ENCODE measurements at regions not wholly inside any gene's neighbourhood (a gene's known extent, or its start where the extent isn't known, plus 50 kb on each side); places are given as distances from the start of the nearest gene placed in this dataset.

DNA sequence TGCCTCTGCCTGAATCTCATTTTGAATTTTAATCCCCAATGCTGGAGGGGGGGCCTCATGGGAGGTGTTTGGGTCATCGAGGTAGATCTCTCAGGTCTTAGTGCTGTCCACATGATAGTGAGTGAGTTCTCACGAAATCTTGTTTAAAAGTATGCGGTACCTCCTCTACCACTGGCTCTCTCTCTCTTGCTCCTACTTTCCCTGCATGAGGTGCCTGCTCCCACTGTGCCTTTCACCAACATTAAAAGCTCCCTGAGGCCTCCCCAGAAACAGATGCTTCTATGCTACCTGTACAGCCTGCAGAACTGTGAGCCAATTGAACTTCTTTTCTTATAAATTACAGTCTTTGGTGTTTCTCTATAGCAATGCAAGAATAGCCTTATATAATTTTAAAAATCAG is 560.7 kb upstream of the CPEB2 start:
- H3K27ac Mint-ChIP-seq: no peak overlapping the region

DNA sequence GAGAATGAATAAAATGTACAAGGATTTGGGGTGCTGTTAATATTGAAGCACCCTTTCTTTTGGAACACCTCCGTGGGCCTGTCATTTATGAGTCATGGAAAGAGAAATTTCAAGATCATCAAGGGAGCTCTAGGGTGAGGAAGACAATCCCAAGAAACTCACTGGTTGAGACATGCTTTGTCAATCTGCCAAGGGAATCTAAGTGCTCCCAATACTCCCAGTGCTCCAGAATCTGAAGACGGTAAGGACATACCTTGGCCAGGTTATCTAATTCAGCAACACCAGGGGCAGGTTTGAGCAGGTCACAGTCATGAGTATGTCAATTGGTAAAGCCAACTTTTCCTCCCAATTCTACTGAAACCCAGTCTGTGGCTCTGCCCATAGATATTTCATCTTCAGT is 556.4 kb upstream of the CPEB2 start:
- Mint-ChIP-seq H3K9me3 (peaks cover 0 to 7% (median 4%) of the 10 kb centered on the region in 7 donors), H3K4me1 (no peaks in the 10 kb centered on the region), H3K27me3 (no peaks in the 10 kb centered on the region), H3K27ac (no peak overlapping the region), H3K4me3 (no peak overlapping the region), H3K36me3 (no peaks in the 10 kb centered on the region)
- ATAC-seq (ENCODE audit: low read depth in 2 of 2) (no peak), DNase-seq (no peak)

More for the DNA sequence above, 560.7 kb upstream of the CPEB2 start:
- Mint-ChIP-seq H3K4me3 (peak overlapping the region in 1 of 8 donors; percentile 55), H3K27me3 (no peaks in the 10 kb centered on the region), H3K9me3 (peaks cover 0 to 7% (median 2%) of the 10 kb centered on the region in 7 donors), H3K36me3 (no peaks in the 10 kb centered on the region), H3K4me1 (no peaks in the 10 kb centered on the region)
- ATAC-seq (ENCODE audit: low read depth in 2 of 2) (no peak), DNase-seq (no peak)

DNA sequence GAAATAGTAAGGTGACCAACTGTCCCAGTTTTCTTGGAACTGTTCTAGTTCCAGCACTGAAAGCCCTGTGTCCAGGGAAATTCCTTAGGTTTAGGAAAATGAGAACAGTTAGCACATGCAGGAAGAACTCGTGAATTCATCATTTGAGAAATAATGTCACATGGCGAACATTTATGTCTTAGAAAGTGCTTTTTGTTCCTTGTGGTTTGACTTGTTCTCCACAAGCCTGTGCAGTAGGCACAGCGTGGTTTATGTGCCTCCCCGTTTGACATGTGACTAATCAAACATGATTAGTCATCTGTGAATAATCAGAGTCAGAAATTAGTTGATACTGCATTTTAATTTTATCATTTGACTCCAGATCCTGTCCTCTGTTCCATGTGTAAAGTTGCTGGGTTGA is 556.0 kb upstream of the CPEB2 start:
- H3K27me3 Mint-ChIP-seq: no peaks in the 10 kb centered on the region

DNA sequence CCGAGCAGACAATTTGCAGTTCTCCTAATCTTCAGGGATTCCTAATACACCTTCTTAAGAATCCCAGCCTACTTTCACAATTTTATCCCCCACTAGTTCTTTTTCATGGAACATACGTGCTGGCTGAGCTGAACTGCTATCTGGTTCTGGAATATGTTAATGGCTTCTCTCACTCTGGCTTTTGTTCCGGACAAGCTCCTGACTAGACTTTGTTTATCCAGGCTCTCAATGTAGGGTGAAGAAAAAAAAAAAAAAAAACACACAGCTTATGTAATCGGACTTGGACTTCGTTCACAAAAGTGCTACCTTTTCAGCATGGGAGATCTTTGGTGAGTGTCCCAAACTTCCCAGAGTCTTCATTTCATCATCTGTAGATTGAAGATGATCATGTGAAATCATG is 555.4 kb upstream of the CPEB2 start:
- Mint-ChIP-seq H3K27me3 (no peaks in the 10 kb centered on the region), H3K4me3 (no peak overlapping the region), H3K27ac (no peak overlapping the region), H3K4me1 (no peaks in the 10 kb centered on the region), H3K36me3 (no peaks in the 10 kb centered on the region), H3K9me3 (peaks cover 0 to 7% (median 4%) of the 10 kb centered on the region in 7 donors)
- ATAC-seq (ENCODE audit: low read depth in 2 of 2): no peak
- no peak for DNase-seq

More for the DNA sequence above, 556.0 kb upstream of the CPEB2 start:
- DNase-seq (no peak), ATAC-seq (ENCODE audit: low read depth in 2 of 2) (no peak)
- no peak overlapping the region for H3K4me3 Mint-ChIP-seq
- H3K27ac Mint-ChIP-seq: no peak overlapping the region
- H3K36me3 Mint-ChIP-seq: no peaks in the 10 kb centered on the region
- H3K4me1 Mint-ChIP-seq: no peaks in the 10 kb centered on the region
- peaks cover 0 to 7% (median 4%) of the 10 kb centered on the region in 7 donors for H3K9me3 Mint-ChIP-seq

DNA sequence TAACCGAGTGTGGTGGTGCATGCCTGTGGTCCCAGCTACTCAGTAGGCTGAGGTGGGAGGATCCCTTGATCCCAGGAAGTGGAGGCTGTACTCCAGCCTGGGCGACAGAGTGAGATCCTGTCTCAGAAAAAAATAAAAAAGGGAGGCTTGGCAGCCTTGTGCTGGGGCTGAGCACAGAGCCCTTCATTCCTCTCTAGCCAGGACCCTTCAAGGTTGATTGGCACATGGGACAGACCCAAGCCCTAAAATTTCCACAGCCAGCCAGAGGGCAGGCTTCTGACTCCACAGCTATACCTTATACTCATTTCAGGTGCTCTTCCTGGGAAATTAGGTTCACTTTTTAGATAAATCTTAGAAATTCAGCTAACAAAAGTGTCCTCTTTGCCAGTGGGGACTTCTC is 553.0 kb upstream of the CPEB2 start:
- ATAC-seq (ENCODE audit: low read depth in 2 of 2): no peak
- H3K27me3 Mint-ChIP-seq: peaks cover 0 to 8% (median 0%) of the 10 kb centered on the region in 3 donors
- H3K4me3 Mint-ChIP-seq: no peak overlapping the region
- no peak for DNase-seq
- peak overlapping the region in 1 of 6 donors; percentile 56 for H3K27ac Mint-ChIP-seq
- no peaks in the 10 kb centered on the region for H3K4me1 Mint-ChIP-seq
- H3K9me3 Mint-ChIP-seq: peaks cover 0 to 5% (median 0%) of the 10 kb centered on the region in 7 donors
- H3K36me3 Mint-ChIP-seq: no peaks in the 10 kb centered on the region

DNA sequence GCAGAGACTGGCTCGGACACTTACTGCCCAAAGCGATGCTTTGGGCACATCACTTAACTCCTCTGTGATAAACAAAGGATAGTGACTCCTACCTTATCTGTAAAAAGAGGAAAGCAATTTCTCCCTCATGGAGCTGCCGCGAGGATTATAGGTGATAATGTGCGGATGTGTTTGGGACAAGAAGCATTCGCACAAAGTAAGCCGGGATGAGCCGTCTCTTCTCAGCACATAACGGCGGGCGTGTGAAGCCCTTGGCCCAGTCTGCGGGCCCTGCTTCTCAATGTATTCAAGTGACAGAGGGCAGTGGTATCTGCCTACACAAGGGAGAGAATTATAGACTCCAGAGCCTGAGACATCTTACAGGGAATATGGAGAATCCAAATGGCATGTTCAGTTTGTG is 550.3 kb upstream of the CPEB2 start:
- H3K27ac Mint-ChIP-seq: peak overlapping the region in 1 of 6 donors; percentile 13
- ATAC-seq (ENCODE audit: low read depth in 2 of 2) (no peak), DNase-seq (no peak)
- H3K36me3 Mint-ChIP-seq: no peaks in the 10 kb centered on the region
- peaks cover 0 to 8% (median 0%) of the 10 kb centered on the region in 3 donors for H3K27me3 Mint-ChIP-seq
- H3K9me3 Mint-ChIP-seq: peaks cover 0 to 3% (median 0%) of the 10 kb centered on the region in 7 donors
- H3K4me1 Mint-ChIP-seq: no peaks in the 10 kb centered on the region
- no peak overlapping the region for H3K4me3 Mint-ChIP-seq

DNA sequence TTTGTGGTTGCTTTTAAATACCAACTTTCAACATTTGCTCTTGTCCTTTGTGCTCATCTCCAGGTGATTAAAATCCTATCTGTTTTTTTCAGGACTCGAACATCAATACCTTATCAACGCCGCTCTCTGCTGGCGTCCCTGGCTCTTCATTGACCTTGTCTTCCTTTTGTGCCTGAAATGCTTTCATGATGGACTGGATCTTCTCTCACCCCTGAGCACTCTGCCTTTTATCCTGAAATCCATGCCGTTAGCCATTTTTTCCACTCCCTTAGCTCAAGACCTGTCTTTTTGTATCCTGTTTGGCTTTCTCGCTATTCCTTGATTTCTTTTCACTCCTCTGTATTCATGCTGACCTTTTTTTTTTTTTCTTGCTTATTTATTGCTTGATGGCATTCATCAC is 549.5 kb upstream of the CPEB2 start:
- Mint-ChIP-seq H3K27me3 (peaks cover 0 to 8% (median 0%) of the 10 kb centered on the region in 3 donors), H3K4me1 (no peaks in the 10 kb centered on the region), H3K9me3 (peaks cover 0 to 3% (median 0%) of the 10 kb centered on the region in 7 donors), H3K4me3 (no peak overlapping the region), H3K36me3 (no peaks in the 10 kb centered on the region), H3K27ac (no peak overlapping the region)
- ATAC-seq (ENCODE audit: low read depth in 2 of 2) (no peak), DNase-seq (no peak)

DNA sequence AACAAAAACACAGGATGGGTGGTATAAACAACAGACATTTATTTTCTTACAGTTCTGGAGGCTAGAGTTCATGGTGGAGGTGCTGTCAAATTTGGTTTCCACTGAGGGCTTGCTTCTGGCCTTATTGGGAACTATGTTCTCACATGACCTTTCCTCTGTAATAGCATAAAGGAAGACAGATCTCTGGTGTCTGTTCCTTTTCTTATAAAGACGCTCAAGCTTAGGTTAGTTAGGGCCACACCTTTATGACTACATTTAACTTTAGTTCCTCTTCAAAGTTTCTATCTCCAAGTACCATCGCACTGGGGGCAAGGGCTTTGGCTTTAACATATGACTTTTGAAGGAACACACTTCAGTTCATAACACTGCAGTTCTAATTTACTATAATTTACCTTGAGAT is 543.8 kb upstream of the CPEB2 start:
- no peak for DNase-seq
- H3K9me3 Mint-ChIP-seq: peaks cover 0 to 9% (median 0%) of the 10 kb centered on the region in 7 donors
- H3K4me1 Mint-ChIP-seq: no peaks in the 10 kb centered on the region
- ATAC-seq (ENCODE audit: low read depth in 2 of 2): peak in 1 of 2 donors; percentile 35
- no peaks in the 10 kb centered on the region for H3K36me3 Mint-ChIP-seq
- no peak overlapping the region for H3K4me3 Mint-ChIP-seq
- H3K27me3 Mint-ChIP-seq: no peaks in the 10 kb centered on the region
- H3K27ac Mint-ChIP-seq: peak overlapping the region in 1 of 6 donors; percentile 8

DNA sequence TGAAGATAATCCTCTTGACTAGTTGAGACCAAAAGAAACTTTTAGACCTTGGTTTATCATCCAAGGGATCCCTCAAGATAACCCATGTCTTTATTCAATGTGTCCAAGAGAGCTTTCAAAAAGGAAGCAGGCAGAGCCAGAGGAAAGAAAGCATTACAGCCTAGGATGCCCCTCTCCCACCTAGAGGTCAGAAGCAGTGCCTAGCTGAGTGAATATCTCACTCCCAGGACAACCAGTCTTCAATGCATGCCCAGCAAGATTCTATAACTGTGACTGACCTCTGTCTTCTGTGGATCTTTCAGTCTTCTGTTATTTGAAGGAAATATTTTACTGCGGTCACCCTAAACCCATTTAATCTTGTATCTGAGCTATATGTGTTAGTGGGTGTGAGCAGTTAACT is 537.2 kb upstream of the CPEB2 start:
- no peaks in the 10 kb centered on the region for H3K36me3 Mint-ChIP-seq
- H3K4me3 Mint-ChIP-seq: no peak overlapping the region
- no peak for ATAC-seq (ENCODE audit: low read depth in 2 of 2)
- DNase-seq: no peak
- H3K4me1 Mint-ChIP-seq: no peaks in the 10 kb centered on the region
- H3K27me3 Mint-ChIP-seq: peaks cover 4 to 8% (median 7%) of the 10 kb centered on the region in 3 donors
- peaks cover 0 to 6% (median 0%) of the 10 kb centered on the region in 7 donors for H3K9me3 Mint-ChIP-seq
- H3K27ac Mint-ChIP-seq: no peak overlapping the region

DNA sequence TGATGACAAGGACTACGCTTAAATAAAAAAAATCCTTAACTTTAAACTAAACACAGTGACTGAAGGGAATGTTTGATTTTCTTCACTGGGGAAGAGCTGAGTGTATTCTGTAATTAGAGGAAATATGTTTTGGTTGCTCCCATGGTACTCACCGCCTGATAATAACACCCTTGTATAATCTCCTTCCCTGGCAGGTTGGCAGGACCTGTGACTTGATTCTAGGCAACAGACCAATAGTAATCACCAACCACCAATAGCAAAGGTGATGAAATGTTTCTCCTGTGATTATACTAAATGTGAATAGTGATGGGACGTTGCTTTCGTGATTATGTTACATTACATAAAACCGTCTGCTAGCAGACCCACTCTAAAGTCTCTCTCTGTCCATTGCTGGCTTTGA is 536.8 kb upstream of the CPEB2 start:
- no peak overlapping the region for H3K27ac Mint-ChIP-seq
- DNase-seq (no peak), ATAC-seq (ENCODE audit: low read depth in 2 of 2) (no peak)
- H3K4me3 Mint-ChIP-seq: no peak overlapping the region
- no peaks in the 10 kb centered on the region for H3K4me1 Mint-ChIP-seq
- no peaks in the 10 kb centered on the region for H3K36me3 Mint-ChIP-seq
- peaks cover 4 to 8% (median 7%) of the 10 kb centered on the region in 3 donors for H3K27me3 Mint-ChIP-seq
- H3K9me3 Mint-ChIP-seq: peaks cover 0 to 5% (median 0%) of the 10 kb centered on the region in 7 donors

DNA sequence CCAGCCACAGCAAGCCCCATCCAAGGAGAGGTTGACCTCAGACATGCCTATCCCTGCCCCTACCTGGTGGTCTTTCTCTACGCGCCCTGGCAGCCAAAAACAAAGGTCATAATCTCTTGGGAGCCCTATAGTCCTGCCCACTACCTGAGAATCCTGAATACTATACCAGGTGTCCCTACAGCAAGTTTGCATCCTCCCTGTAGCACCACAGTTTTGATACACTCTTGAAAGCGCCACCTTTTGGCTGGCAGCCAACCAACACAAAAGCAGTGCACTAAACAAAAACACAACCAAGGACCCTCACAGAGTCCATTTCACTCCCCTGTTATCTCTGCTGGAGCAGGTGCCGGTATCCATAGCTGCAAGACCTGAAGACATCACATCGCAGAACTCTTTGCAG is 523.8 kb upstream of the CPEB2 start:
- Mint-ChIP-seq H3K9me3 (peaks cover 0 to 10% (median 5%) of the 10 kb centered on the region in 7 donors), H3K27ac (peak overlapping the region in 1 of 6 donors; percentile 61), H3K4me3 (no peak overlapping the region), H3K4me1 (no peaks in the 10 kb centered on the region), H3K36me3 (no peaks in the 10 kb centered on the region), H3K27me3 (peaks cover 8 to 16% (median 16%) of the 10 kb centered on the region in 3 donors)
- ATAC-seq (ENCODE audit: low read depth in 2 of 2): no peak
- DNase-seq: no peak

DNA sequence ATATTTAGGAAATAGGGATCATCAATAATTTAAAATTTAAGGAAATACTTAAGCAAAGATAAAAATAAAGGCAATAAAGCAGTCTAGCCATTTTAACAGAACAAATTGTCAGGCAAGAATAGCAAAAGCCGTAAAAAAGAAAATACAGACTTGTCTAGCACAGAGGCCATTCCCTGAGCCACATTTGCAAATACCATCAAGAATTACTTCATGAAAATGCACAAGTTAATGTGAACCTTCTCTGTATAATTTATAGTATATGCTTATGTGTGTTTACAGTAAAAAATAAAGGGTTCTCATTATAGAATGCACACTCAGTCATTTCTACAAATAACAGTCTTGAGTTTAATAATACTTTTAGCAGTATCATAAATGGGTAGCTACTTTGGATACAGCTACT is 505.9 kb upstream of the CPEB2 start:
- H3K9me3 Mint-ChIP-seq: peaks cover 0 to 3% (median 0%) of the 10 kb centered on the region in 7 donors

DNA sequence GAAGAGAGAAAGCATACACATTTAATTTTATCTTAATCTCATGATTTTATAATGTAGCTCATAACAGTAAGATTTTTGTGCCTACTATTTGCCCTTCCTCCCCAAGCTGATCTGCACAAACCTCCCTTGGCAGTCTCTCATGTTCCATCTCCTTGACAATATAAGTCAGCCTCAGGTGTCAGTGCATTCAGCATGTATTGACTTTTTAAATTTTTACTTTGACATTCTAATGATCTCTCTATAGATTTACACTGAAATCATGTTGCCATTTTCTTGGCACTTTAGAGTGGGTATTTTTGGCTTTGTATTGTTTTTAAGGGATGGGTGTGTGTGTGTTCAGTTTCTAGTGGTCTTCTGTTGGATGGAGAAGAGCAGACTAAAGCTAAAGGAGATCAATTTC is 505.3 kb upstream of the CPEB2 start:
- ATAC-seq (ENCODE audit: low read depth in 2 of 2) (no peak), DNase-seq (no peak)
- H3K27ac Mint-ChIP-seq: no peak overlapping the region
- H3K9me3 Mint-ChIP-seq: peaks cover 0 to 3% (median 2%) of the 10 kb centered on the region in 7 donors
- H3K4me1 Mint-ChIP-seq: no peaks in the 10 kb centered on the region
- no peaks in the 10 kb centered on the region for H3K36me3 Mint-ChIP-seq
- no peak overlapping the region for H3K4me3 Mint-ChIP-seq
- H3K27me3 Mint-ChIP-seq: no peaks in the 10 kb centered on the region

More for the DNA sequence above, 505.9 kb upstream of the CPEB2 start:
- no peak overlapping the region for H3K4me3 Mint-ChIP-seq
- H3K27ac Mint-ChIP-seq: no peak overlapping the region
- H3K4me1 Mint-ChIP-seq: no peaks in the 10 kb centered on the region
- ATAC-seq (ENCODE audit: low read depth in 2 of 2) (no peak), DNase-seq (no peak)
- H3K36me3 Mint-ChIP-seq: no peaks in the 10 kb centered on the region
- no peaks in the 10 kb centered on the region for H3K27me3 Mint-ChIP-seq

DNA sequence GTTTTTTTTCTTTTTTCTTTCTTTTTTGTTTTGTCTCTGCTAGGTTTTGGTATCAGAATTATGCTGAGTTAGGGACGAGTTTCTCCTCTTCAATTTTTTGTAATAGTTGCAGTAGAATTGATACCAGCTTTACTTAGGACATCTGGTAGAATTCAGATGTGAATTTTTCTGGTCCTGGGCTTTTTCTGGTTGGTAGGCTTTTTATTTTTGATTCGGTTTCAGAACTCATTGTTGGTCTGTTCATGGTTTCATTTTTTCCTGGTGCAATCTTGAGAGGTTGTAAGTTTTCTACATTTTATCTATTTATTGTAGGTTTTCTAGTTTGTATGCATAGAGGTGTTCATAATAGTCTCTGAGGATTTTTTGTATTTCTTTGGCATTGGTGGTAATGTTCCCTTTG is 498.1 kb upstream of the CPEB2 start:
- Mint-ChIP-seq H3K36me3 (no peaks in the 10 kb centered on the region), H3K27ac (no peak overlapping the region), H3K4me1 (no peaks in the 10 kb centered on the region), H3K27me3 (no peaks in the 10 kb centered on the region), H3K4me3 (no peak overlapping the region), H3K9me3 (peaks cover 0 to 5% (median 0%) of the 10 kb centered on the region in 7 donors)
- ATAC-seq (ENCODE audit: low read depth in 2 of 2) (no peak), DNase-seq (no peak)

DNA sequence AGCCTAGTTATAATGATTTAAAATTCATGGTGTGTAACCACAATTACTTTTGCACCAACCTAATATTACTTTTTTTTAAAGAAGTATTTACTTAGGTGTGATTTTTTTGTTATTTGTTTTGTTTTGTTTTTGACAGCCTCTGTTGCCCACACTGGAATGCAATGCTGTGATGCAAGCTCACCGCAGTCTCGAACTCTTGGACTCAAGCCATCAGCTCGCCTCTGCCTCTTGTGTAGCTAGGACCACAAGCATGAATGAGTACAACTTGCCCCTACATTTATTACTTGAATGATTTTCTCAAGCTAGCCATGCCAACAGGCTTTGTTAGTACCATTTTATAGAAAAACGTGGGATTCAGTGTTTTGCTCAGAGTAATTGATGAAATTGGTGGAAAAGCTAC is 488.8 kb upstream of the CPEB2 start:
- DNase-seq (no peak), ATAC-seq (ENCODE audit: low read depth in 2 of 2) (no peak)
- Mint-ChIP-seq H3K4me1 (no peaks in the 10 kb centered on the region), H3K27me3 (no peaks in the 10 kb centered on the region), H3K9me3 (no peaks in the 10 kb centered on the region), H3K36me3 (no peaks in the 10 kb centered on the region), H3K4me3 (no peak overlapping the region), H3K27ac (no peak overlapping the region)

Data from naive B cell (primary cell).